ENCODE measurements at regions not wholly inside any gene's neighbourhood (a gene's known extent, or its start where the extent isn't known, plus 50 kb on each side); places are given as distances from the start of the nearest gene placed in this dataset.

DNA sequence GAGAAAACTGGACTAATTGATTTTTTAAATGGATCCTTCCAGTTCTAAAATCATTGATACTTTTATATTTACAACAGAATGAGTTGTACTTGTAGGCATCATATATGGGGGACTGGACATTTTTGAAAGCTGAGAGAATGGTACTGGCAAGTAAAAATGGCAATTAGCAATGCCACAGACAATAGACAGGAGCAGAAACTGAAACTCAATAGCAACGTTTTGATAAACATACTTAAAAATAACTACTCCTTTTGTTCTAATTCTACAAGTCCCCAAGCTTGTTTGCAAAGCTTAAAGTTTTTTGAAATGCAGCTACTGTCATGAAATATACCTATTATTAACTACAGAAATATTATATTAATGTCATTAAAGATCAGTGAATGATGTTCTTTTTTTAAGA, 52.8 kb upstream of the FBXL7 start:
- DNase-seq (ENCODE audit: low read depth), result no peak

DNA sequence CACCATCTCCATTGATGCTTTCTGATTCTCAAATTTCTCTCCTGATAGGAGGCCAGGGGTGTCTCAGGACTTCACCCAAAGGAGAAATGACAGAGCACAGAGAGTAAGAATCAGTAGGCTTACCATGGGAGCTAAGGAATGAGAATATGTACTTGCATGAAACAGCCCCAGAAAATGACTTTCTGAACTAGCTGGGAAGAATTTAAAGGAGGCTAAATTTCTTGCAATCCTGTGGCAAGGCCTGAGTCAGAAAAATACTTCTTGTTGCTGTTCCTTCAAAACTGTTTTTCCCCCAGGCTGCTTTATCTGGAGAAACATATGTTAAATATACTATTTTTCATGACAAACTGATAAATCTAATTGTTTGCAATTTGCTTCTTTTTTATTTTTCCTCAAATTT, 53.4 kb upstream of the FBXL7 start:
- no peak for DNase-seq (ENCODE audit: low read depth)

DNA sequence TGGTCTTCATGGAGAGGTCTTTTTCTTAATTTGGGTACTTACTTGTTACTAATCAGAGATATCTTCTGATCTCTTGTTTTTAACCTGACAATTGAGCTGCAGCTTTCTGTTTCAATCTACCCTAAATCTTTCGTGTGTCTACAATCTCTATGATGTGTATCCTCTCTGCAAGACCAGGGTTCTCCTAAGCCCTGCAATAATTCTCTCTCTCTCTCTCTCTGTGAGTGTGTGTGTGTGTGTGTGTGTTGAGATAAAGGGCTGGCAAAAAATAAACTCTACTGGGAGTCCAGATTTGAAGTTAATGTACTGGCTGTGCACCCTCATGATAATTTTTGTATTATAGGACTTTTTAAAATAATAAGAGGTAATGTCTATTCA, 57.8 kb upstream of the FBXL7 start:
- no peak for DNase-seq (ENCODE audit: low read depth)

DNA sequence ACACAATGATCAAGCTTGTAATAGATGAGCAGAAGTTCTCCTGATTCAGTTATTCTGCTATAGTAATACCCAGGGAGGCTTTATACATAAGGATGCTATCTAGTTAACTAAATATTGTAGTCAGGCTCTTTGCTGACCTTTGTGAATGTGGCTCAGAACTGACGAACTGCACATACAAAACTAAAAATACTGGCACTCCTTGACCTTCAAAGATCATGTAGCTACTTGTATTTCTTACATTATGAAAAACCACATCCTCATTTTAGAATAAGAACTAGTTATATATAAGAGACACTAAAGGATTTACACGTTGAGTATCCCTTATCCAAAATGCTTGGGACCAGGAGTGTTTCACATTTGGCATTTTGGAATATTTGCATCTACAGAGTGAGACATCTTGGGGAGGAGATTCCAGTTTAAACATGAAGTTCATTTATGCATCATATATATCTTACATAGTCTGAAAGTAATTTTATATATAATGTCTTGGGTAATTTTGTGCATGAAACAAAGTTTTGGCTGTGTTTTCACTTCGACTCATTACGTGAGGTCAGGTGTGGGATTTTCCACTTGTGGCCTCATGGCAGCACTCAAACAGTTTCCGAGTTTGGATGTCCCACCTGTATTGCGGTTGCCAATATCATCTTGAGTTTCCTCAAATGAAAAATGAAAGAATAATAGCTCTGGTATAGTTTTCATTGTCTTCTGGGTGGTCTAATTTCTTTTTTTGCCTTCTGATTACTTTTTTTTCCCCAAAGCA, 58.4 kb upstream of the FBXL7 start:
- DNase-seq (ENCODE audit: low read depth), result no peak

DNA sequence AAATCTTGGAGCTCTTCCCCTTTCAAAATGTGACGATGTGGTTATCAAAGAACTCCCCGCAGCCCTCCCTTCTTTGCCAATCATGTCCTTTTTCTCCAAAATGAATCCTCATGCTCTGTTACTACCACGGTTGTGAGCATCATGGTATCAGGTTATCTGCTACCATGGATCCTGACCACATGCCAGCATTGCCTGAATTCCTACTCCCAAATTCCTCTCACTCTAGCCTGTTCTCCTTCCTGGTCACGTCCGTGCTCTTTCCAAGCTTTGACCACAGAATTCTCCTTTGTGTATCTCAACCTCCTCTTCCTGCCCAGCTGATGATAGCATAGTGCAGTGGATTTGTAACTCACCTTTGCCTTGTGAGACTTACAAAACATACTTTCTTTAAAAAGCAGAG, 59.5 kb upstream of the FBXL7 start:
- DNase-seq (ENCODE audit: low read depth), result peak; percentile 44

DNA sequence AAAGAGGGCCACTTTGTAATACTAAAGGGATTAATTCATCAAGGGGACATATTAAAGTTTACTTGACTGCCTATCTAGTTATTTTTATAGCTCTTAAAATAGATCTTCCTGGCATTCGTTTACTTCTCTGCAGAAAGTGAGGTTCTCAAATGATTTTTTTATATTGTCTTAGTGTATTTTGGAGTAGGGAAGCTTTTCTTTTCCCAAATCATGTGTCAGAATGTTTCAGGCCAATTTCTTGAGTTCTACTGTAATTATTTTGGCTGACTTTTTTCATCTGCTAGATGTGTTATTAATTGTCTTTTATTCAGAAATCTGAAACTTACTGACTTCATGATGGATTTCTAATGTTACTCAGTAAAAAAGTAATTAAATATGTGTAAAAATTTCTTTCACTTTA, 60.2 kb upstream of the FBXL7 start:
- DNase-seq (ENCODE audit: low read depth), result no peak

DNA sequence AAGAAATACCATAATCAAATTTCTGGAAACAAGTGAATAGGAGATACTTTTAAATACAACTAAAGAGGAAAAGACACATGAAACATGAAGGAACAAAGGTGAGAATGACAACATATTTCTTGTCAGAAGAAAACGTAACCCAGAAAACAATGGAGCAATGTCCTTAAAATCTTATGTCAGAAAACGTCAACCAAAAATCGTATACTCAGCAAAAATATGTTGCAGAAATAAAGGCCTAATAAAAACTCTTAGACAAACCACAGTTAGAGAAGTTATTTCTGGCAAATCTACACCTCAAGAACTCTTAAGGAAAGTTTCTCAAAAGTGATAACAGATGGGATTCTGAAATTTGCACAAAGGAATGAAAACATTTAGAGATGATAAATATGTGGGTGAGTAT, 66.3 kb upstream of the FBXL7 start:
- no peak for DNase-seq (ENCODE audit: low read depth)

DNA sequence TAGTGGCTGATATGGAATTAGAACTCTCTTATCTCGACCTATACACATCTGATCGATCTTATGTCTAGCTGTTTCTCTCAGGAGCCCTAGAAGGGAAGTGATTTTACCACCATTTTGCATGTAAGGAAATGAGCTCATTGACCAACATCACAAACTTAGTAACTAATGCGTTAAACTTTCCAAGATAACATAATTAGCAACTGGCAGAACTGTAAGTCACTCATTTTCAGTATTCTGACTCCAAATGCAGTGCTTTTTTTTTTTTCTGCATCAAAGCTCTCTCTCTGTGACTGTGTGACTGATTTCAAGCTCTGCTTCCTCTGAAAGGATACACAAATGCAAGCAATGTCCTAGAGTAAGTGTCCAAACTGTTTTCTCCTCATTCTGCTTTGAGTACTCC, 68.1 kb upstream of the FBXL7 start:
- DNase-seq (ENCODE audit: low read depth), result no peak

DNA sequence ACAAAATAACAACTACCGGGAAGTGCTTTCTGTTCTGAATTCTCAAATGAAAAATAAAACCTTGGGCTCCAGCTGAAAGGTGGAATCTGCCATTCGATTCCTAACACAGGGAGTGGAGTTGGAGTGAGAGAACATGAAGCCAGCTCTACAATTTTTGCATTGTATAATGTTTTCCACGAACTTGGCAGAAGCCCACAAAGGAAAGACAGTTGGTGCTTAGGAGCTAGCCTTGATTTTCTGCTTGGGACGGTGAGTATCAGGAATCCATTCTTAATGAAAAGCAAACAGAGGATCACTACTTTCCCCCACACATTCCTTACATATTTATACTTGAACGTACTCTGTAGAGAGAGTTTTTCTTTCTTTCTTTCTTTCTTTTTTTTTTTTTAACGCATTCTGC, 74.2 kb upstream of the FBXL7 start:
- peak; percentile 3 for DNase-seq (ENCODE audit: low read depth)

DNA sequence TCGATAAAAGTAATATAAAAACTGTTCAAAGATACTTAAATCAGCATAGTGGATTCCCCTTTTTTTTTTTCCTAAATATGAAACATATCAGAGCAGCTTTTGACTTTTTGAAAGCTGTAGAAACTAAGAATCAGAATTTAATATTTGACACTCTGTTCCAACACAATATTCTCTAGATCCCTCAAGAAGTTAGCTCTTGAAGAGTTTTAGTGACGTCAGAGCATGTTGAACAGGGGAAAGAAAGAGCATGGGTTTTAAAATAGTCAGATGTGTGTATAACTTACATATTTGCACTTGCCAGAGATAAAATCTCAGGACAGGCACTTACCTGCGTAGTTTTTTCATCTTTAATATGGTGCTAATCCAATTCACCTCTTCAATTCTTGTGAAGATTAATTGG, 75.2 kb upstream of the FBXL7 start:
- DNase-seq (ENCODE audit: low read depth), result no peak

DNA sequence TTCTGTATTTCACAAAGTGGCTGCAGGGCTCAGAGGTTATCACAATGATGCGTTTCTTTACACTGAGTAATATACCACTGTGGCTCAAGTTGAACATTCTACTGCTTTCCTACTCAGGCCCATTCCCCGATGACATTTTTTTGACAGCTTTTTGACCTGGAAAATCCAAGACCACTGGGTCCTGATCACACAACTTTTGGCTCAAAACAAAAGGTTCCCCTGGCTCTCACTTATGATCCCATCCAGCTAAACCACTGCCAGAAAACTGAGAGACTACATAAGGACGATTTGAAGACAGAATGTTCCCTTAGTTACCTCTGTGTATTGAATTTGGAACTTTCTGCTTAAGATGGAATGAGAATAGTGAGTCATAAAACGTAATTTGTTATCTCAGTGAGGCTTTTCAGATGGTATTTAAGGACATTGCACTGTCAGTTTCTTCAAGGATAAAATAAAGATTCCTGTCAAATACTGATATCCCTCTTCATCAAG, 78.0 kb upstream of the FBXL7 start:
- DNase-seq (ENCODE audit: low read depth), result no peak

DNA sequence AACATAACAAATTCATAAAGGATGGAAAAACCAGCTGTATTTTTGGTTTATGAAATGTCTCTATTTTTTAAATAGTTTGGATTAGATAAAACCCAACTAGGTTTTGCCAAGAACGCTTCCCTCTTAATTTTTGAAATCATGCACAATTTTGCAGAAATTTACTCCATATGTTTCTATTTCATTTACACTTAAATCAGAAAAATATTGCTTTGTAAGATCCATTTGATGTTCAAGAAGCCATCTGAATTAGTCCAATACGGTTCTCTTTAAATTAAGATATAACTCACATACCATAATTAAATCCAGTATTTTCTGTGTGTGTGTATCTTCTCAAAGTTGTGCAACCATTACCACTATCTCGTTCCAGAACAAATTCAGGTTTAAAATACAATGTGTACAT, 78.6 kb upstream of the FBXL7 start:
- no peak for DNase-seq (ENCODE audit: low read depth)

DNA sequence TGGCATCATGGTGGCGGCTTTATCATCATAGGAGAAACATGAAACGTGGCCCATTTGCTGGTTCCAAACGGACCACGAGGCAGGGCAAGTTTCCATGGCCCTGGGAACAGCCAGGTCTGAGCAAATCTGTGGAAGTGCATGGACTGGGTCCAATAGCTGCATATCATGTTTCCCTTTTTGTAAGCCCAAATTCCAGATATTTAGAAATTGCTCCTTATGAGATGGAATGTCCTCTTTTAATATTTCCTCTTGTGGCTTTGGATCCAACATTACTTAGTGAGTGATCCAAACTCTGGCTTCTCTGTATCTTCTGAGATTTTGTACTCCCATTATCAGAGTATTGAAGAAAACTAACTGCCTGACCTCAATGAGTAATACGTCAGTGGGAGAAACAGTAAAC, 79.8 kb upstream of the FBXL7 start:
- DNase-seq (ENCODE audit: low read depth), result no peak

DNA sequence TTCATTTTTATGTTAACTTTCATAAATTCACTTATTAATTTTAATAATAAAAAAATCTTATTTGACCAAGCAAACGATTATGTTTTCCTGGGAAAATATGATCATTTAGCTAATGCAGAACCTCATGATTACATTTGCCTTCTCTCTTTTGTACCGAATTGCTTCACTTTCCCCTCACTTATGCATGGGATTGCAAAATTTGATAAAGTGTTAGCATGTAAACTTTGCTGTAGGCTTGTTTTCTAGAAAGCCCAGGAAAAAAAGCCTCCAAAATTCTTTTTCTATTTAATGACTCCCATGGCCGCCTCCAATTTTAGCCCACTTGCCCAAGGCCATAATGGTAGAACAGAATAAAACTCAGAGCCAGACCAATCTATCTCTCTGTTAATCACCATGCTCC, 82.8 kb upstream of the FBXL7 start:
- no peak for DNase-seq (ENCODE audit: low read depth)

DNA sequence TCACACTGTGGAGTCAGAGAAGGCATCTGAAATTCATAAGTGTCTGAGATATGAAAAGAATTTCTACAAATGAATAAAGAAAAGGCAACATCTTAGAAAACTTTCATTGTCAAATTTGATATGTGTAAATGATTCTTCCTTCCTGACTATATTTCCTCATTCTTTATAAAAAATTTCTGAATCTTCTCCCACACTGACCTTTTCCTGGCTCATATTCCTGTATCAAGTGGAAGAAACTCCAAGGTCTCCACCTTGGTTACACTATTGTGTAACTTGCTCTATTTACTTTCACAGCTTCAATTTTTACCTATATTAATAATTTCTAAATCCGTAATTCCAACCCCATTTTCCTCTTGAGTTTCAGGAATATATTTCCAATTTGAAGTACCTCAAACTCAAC, 93.5 kb upstream of the FBXL7 start:
- no peak for DNase-seq (ENCODE audit: low read depth)

DNA sequence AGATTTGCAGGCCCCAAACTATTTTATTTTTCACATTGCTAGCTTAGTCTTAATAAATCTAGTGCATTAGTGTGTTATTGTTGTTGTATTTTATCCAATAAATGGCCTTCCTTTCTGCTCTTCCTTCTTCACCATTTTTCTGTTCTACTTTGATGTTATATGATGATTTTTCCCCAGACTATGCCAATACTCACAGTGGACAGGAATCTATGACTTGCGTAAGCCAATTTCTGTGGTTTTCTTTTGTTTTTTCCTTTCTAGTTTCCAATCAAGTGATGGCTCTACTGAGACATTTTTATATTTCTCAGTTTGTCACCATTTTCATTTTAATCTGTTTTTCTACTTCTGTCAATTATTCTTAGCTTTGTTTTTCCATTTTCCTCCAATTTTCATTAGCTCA, 106.8 kb upstream of the FBXL7 start:
- no peak for DNase-seq (ENCODE audit: low read depth)

DNA sequence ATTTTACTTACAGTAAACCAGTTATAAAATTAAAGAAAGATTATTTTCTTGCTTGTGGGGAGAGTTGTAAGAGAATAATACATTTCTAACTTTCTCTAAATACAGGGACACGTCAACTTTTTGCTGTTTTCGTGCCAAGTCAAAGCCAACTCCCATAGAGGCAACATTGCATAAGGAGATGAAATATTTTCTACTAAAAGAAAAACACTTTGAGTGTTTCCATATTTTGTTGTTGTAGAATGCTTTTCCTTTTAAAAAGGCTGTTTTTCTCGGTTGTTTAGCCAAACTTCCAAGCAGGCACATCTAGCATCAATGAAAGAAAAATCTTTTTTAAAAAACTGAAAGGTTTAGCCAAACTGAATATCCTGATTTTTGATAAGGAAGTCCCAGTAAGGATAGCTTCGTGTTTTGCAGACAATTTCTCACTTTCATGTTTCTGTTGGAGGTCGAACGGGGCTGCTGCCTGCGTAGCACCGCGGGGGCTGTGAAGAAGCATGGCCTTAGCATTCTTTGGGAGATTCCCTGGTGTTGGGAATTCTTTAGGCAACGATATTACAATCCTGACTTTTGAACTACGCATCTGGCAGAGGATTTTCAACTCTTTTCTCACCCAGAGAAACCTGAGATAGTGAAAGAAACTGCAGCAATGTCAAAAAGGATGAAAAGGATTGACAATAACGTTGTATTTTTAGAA, 108.1 kb upstream of the FBXL7 start:
- DNase-seq (ENCODE audit: low read depth), result no peak

DNA sequence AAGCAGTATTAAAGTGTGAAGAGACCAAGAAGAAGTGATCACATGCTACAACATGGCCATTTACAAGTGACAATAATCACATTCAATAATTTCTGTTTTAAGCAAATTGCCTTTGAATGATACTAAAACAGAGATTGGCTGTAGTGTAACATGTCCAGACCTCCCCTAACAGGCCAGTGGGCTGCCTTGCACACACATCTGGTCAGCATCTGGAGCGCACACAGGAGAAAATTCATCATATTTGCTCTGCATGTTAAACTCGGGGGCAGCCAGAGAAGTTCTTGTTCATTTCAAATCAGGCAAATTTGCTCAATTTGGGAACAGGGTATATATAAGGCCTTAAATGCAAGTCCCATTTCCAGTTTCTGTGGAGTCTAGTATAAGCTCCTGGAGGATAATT, 111.1 kb upstream of the FBXL7 start:
- DNase-seq (ENCODE audit: low read depth), result no peak

DNA sequence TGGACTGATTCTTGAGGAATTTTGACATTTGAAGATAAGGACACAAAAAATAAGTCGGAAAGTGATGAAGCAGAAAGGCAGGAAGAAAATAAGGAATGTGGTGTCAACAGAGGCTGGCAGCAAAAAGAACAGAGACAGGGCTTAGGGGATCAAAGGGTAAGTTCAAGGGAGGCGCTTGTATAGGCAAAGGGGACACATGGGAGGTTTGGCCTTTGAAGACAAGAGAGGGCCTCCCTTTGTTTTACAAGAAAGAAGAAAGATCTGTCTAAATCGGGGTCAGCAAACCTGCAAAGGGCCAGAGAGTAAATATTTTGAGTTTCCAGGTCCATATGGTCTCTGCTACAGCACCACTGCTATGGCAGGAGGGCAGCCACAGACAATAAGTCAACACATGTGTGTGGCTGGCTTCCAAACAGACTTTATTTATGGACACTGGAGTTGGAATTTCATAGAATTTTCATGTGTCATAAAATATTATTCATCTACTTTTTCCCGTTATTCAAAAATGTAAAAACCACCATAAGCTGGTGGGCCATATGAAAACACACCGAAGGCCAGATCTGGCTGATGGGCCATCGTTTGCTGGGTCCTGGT, 112.0 kb upstream of the FBXL7 start:
- no peak for DNase-seq (ENCODE audit: low read depth)

DNA sequence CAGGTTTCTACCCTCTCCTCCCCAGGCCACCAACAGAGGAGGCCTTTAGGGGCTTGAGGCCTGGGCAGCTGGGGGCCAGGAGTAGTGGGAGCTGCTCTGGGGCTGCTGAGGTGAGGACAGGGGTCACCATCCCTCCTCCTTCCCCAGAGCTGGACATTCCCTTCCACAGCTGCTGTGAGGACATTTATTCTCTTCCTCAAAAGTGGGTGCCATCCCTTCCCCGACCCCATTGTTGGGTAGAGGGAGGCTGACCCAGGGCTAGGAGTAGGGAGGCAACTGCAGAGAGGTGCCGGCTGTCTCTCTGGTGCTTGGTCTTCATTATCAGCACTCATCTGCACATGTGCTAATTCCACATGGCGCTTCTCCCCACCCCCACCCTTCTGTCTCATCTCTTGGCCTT, 113.9 kb upstream of the FBXL7 start:
- DNase-seq (ENCODE audit: low read depth), result no peak

DNA sequence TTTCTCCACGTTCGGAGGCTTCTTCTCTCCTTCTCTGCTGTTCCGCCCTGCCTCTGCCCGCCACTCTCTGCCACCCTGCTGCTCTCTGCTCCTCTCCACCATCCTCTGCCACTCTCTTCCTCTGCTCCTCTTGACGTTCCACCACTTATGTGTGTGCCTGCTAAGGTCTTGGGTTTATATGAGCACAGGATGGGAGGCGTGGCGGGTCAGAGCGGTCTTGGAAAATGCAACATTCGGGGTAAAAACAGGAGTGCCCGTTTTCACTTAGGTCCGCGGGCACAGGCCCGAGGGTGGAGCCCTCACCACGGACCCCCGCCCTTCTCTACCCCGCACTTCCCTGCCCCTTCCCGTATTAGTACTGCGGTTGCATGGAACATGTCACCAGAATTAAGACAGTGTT, 114.4 kb upstream of the FBXL7 start:
- DNase-seq (ENCODE audit: low read depth), result no peak

DNA sequence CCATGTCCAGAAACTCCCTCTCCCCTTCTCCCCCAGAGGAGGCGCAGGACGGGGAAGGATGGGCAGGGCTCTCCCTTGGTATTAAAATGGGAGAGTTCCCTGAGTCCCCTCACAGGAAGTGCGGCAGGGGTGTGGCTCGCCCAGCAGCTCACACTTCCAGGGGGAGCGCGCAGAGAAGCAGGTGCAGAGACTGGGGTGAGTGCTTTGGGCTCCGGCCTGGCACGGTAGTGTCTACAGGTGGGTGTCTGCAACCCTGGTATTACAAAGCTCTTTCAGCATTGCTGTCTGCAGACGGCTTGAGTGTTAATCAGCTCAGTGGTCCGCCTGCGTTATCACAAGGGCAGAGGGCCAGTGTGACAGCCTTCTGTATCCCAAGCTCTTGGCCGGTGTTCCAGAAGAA, 114.9 kb upstream of the FBXL7 start:
- no peak for DNase-seq (ENCODE audit: low read depth)

DNA sequence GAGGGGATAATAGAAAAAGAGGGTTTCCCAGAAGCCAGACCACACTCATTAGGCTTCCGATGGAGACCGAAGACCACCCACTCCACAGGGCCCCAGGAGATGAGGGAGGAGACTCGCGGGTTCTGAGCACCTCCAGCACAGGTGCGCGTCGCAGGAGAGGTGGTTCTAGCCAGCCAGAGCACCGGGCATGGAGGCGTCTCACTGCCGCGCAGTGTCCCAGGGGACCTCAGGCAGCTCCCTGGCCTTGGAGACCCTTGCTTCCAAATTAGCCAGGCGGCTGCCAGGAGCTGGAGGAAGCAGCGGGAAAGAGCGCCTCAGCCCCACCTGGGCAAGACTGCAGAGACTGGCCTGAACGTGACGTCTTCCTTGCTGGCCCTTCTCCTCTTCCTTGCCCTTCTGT, 115.4 kb upstream of the FBXL7 start:
- DNase-seq (ENCODE audit: low read depth), result no peak

Data from myocyte (in vitro differentiated cells).